Peyer's patch (tissue), 4 donors: ENCODE measurements at regions not wholly inside any gene's neighbourhood (a gene's known extent, or its start where the extent isn't known, plus 50 kb on each side); places are given as distances from the start of the nearest gene placed in this dataset.

ENCODE experiments used
- DNase-seq, 3 donors: peaks; one replicate each; pipeline ENCODE4 v3.0.0-alpha.2; 2017 to 2019
- H3K27ac ChIP-seq, 4 donors: fragments of 200-600 bp; sonication (generic); one replicate each; pipeline ENCODE4 v1.5.1; 2016 to 2019
- H3K27me3 ChIP-seq, 2 donors: fragments of 200-600 bp; sonication (generic); one replicate each; pipeline ENCODE4 v1.5.1; 2019
- H3K36me3 ChIP-seq, 3 donors: fragments of 200-600 bp; sonication (generic); one replicate each; pipeline ENCODE4 v1.5.1; 2016 to 2019
- H3K4me1 ChIP-seq, 4 donors: fragments of 200-600 bp; sonication (generic); one replicate each; pipeline ENCODE4 v1.5.1; 2016 to 2019
- H3K4me3 ChIP-seq, 4 donors: fragments of 200-600 bp; sonication (generic); 1 replicate in 3 of 4; 2 replicates in 1 of 4; pipeline ENCODE4 v1.5.1; 2016 to 2019; ENCODE audit warnings: mild to moderate bottlenecking in 1 of 4
- H3K9me3 ChIP-seq, 4 donors: fragments of 200-600 bp; sonication (generic); one replicate each; pipeline ENCODE4 v1.5.1; 2016 to 2019; ENCODE audit warnings: mild to moderate bottlenecking in 1 of 4
- POLR2A ChIP-seq, 2 donors: fragments of 450-650 bp; IDR thresholded peaks; one replicate each; pipeline ENCODE4 v1.5.1; 2017; ENCODE audit warnings: antibody characterized with exemption in 2 of 2, mild to moderate bottlenecking in 2 of 2, moderate library complexity in 2 of 2
- TF ChIP-seq, protein P1 (sequence below), 6 experiments: fragments of 450-650 bp in 4 of 6; fragments of 200-600 bp in 2 of 6; sonication (generic) in 1 of 6; IDR thresholded peaks; one replicate each; pipeline ENCODE4 v1.5.1; 2017 to 2019; ENCODE audit warnings: antibody characterized with exemption in 6 of 6, mild to moderate bottlenecking in 3 of 6, moderate library complexity in 1 of 6

- TF ChIP-seq, protein P1, sequence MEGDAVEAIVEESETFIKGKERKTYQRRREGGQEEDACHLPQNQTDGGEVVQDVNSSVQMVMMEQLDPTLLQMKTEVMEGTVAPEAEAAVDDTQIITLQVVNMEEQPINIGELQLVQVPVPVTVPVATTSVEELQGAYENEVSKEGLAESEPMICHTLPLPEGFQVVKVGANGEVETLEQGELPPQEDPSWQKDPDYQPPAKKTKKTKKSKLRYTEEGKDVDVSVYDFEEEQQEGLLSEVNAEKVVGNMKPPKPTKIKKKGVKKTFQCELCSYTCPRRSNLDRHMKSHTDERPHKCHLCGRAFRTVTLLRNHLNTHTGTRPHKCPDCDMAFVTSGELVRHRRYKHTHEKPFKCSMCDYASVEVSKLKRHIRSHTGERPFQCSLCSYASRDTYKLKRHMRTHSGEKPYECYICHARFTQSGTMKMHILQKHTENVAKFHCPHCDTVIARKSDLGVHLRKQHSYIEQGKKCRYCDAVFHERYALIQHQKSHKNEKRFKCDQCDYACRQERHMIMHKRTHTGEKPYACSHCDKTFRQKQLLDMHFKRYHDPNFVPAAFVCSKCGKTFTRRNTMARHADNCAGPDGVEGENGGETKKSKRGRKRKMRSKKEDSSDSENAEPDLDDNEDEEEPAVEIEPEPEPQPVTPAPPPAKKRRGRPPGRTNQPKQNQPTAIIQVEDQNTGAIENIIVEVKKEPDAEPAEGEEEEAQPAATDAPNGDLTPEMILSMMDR (IDR thresholded peaks at IDR 0.05), result no peak
- TF ChIP-seq POLR2A (IDR thresholded peaks at IDR 0.05), result no peak
- H3K9me3 ChIP-seq, result no peaks in the 10 kb centered on the region
- H3K27ac ChIP-seq, result no peak overlapping the region
- H3K4me3 ChIP-seq, result no peak overlapping the region
- no peak for DNase-seq
- no peaks in the 10 kb centered on the region for H3K27me3 ChIP-seq
- H3K4me1 ChIP-seq, result no peaks in the 10 kb centered on the region
- no peaks in the 10 kb centered on the region for H3K36me3 ChIP-seq
Observed at GRCh38 chrX:20495575-20495974, 228.9 kb upstream of the RPS6KA3 start.

DNA sequence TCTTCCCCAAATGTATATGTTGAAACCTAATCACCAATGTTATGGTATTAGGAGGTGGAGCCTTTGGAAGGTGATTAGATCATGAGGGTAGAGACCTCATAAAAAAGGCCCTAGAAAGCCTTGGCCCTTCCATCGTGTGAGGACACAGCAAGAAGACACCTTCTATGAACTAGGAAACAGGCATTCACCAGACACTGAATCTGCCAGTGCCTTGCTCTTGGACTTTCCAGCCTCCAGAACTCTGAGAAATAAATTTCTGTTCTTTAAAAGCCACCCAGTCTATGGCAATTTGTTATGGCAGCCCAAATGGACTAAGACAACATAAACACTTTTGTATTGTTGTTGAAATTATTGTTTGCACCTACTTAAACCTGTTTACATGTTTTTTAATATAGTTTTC, 221.8 kb upstream of the RPS6KA3 start:
- no peaks in the 10 kb centered on the region for H3K9me3 ChIP-seq
- H3K27me3 ChIP-seq, result no peaks in the 10 kb centered on the region
- H3K4me3 ChIP-seq, result no peak overlapping the region
- no peaks in the 10 kb centered on the region for H3K36me3 ChIP-seq
- no peaks in the 10 kb centered on the region for H3K4me1 ChIP-seq
- DNase-seq, result no peak
- no peak overlapping the region for H3K27ac ChIP-seq
- no peak for TF ChIP-seq POLR2A (IDR thresholded peaks at IDR 0.05)
- TF ChIP-seq, protein P1 (IDR thresholded peaks at IDR 0.05), result no peak

DNA sequence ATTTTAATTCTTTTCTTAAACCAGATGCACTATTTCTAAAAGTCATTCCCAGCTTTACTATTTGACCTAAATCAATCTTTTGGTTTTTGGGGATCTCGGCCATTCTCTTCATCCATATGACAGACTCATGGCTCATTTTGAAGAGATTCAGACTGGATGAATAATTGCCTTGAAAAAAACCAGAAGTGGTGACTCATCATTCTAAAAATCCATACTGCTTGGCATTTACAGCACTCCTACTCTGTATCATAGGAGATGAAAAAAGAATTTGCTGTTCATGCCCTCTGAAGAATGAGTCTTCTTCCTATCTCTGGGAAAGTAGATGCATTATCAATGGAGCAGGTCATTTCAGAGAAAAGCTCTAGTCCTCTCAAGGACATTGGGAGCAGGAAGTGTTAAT, 220.5 kb upstream of the RPS6KA3 start:
- TF ChIP-seq POLR2A (IDR thresholded peaks at IDR 0.05), result no peak
- TF ChIP-seq, protein P1 (IDR thresholded peaks at IDR 0.05), result no peak
- H3K27ac ChIP-seq, result no peak overlapping the region
- no peak overlapping the region for H3K4me3 ChIP-seq
- DNase-seq, result no peak
- H3K4me1 ChIP-seq, result no peaks in the 10 kb centered on the region
- H3K9me3 ChIP-seq, result no peaks in the 10 kb centered on the region
- H3K36me3 ChIP-seq, result no peaks in the 10 kb centered on the region
- H3K27me3 ChIP-seq, result no peaks in the 10 kb centered on the region

DNA sequence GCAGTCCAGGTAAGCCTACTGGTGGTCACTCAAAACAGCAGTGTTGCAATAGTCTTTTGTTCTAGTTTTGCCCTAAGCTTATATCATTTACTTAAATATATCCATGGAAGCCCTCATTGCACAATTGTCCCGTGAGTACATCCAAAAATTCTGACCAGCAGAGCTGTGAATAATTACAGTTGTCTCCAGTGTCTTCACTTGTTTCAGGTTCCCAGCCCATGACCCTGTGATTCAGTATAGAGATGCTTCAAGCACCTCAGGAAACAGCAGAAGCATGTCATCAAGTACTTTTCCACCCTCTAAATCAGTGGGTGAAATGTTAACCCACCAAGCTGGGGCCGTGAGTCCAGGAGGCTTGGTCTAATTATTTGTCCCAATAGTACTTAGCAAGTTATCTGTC, 214.9 kb upstream of the RPS6KA3 start:
- no peaks in the 10 kb centered on the region for H3K27me3 ChIP-seq
- no peak overlapping the region for H3K27ac ChIP-seq
- no peaks in the 10 kb centered on the region for H3K36me3 ChIP-seq
- no peak for DNase-seq
- TF ChIP-seq, protein P1 (IDR thresholded peaks at IDR 0.05), result no peak
- no peak for TF ChIP-seq POLR2A (IDR thresholded peaks at IDR 0.05)
- H3K4me3 ChIP-seq, result no peak overlapping the region
- no peaks in the 10 kb centered on the region for H3K9me3 ChIP-seq
- H3K4me1 ChIP-seq, result no peaks in the 10 kb centered on the region

GRCh38 chrX:20479896-20480295, 213.2 kb upstream of the RPS6KA3 start:
- TF ChIP-seq, protein P1 (IDR thresholded peaks at IDR 0.05), result no peak
- no peak for TF ChIP-seq POLR2A (IDR thresholded peaks at IDR 0.05)
- H3K27me3 ChIP-seq, result no peaks in the 10 kb centered on the region
- H3K4me1 ChIP-seq, result no peaks in the 10 kb centered on the region
- H3K4me3 ChIP-seq, result no peak overlapping the region
- H3K9me3 ChIP-seq, result no peaks in the 10 kb centered on the region
- no peaks in the 10 kb centered on the region for H3K36me3 ChIP-seq
- no peak for DNase-seq
- H3K27ac ChIP-seq, result no peak overlapping the region

GRCh38 chrX:20479048-20479447, 212.3 kb upstream of the RPS6KA3 start:
- Histone ChIP-seq H3K4me3 (no peak overlapping the region), H3K27me3 (no peaks in the 10 kb centered on the region), H3K27ac (no peak overlapping the region), H3K4me1 (no peaks in the 10 kb centered on the region), H3K36me3 (no peaks in the 10 kb centered on the region), H3K9me3 (no peaks in the 10 kb centered on the region)
- TF ChIP-seq POLR2A (IDR thresholded peaks at IDR 0.05), result no peak
- TF ChIP-seq, protein P1 (IDR thresholded peaks at IDR 0.05), result no peak
- no peak for DNase-seq
